ENCODE measurements at regions not wholly inside any gene's neighbourhood (a gene's known extent, or its start where the extent isn't known, plus 50 kb on each side); places are given as distances from the start of the nearest gene placed in this dataset.
A peak's percentile ranks its signal among the peaks of the same experiment; 100 is the strongest.

DNA sequence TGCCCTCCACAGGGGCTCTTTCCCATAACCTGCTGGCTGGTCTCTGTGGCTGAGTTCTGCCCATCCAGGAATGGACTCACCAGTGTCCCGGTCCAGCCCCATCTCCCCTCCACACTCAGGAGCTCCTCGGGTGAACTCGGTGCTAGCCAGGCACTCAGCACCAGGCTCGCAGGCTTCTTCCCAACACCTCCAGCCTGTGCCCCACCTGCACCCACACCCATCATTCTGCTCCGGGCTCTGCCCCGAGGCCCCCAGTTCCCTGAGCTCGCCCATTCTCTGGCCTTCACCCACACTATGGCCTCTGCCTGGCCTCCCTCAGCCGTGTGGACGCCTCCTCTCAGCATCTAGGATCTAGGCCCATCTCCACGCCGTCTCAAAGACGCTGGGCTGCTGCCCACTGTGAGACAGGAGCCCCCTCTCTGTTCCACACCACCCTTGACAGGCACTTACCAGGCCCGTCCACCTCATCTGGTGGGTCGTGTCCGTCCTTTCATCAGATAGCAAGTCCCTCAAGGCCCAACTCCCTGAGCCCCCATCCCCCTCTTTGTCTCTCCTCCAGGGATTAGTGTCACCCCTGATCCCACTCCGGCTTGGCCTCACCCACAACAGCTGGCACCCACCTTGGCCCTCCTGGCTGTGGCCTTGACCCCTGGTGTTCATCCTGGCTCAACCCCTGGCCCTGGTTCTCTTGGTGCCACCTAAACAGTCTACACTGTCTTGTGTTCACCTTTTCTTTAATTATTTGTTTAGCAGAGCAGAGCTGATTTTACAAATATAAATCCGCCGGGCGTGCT is 76.0 kb upstream of the FAM20C start:
- no peaks in the 10 kb centered on the region for H3K36me3 ChIP-seq
- H3K27me3 ChIP-seq: no peaks in the 10 kb centered on the region
- H3K9me3 ChIP-seq: no peaks in the 10 kb centered on the region
- no peaks in the 10 kb centered on the region for H3K4me1 ChIP-seq
- intact Hi-C loops (cut with DNase I; ENCODE audit: low total_unique reads): no loop called here
- TF ChIP-seq POLR2AphosphoS5 (IDR thresholded peaks at IDR 0.05) (no peak), POLR2A (IDR thresholded peaks at IDR 0.05) (no peak)
- TF ChIP-seq, protein P1, sequence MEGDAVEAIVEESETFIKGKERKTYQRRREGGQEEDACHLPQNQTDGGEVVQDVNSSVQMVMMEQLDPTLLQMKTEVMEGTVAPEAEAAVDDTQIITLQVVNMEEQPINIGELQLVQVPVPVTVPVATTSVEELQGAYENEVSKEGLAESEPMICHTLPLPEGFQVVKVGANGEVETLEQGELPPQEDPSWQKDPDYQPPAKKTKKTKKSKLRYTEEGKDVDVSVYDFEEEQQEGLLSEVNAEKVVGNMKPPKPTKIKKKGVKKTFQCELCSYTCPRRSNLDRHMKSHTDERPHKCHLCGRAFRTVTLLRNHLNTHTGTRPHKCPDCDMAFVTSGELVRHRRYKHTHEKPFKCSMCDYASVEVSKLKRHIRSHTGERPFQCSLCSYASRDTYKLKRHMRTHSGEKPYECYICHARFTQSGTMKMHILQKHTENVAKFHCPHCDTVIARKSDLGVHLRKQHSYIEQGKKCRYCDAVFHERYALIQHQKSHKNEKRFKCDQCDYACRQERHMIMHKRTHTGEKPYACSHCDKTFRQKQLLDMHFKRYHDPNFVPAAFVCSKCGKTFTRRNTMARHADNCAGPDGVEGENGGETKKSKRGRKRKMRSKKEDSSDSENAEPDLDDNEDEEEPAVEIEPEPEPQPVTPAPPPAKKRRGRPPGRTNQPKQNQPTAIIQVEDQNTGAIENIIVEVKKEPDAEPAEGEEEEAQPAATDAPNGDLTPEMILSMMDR (IDR thresholded peaks at IDR 0.05): no peak
- no peak for DNase-seq (ENCODE audit: low spot score in 2 of 2)
- H3K27ac ChIP-seq: peak overlapping the region; percentile 26 to 73
- H3K4me3 ChIP-seq: no peak overlapping the region

DNA sequence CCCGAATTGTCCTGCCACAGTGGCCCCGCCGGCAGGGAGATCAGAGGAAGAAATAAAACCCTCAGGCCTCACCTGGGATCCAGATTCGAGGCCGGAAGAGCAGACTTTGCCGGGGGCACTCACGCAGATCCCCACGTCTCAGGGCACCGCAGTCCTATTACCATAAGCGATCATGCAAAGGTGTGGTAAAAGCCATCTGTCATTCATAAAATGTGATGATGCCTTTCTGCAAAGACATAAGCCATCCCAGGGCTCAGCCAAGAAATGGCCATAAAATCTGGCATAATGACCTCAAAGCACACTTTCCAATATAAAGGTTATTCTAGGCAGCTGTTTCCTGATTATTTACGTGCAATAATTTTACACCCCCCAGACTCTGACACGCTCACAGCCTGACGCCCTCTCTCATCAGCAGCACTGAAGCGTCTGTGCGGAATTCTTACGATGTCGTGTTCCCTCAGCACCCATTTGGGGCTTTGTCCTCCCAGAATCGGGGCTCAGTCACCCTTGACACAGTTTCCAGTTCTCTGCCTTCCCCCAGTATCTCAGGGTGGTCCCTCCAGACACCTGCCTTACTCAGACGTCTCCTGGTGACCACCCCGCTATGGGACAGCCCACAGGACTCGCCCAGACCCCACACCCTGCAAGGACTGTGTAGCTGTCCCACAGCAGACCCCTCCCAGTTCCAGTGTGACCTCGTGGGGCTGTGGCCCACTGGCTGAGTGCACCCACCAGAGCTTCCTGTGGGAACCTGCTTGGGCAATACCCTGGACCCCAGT is 74.3 kb upstream of the FAM20C start:
- Histone ChIP-seq H3K27me3 (no peaks in the 10 kb centered on the region), H3K9me3 (no peaks in the 10 kb centered on the region), H3K4me3 (no peak overlapping the region), H3K27ac (no peak overlapping the region), H3K36me3 (no peaks in the 10 kb centered on the region), H3K4me1 (no peaks in the 10 kb centered on the region)
- intact Hi-C loops (cut with DNase I; ENCODE audit: low total_unique reads): no loop called here
- no peak for TF ChIP-seq POLR2A (IDR thresholded peaks at IDR 0.05)
- TF ChIP-seq POLR2AphosphoS5 (IDR thresholded peaks at IDR 0.05): no peak
- TF ChIP-seq, protein P1 (IDR thresholded peaks at IDR 0.05): no peak
- no peak for DNase-seq (ENCODE audit: low spot score in 2 of 2)

DNA sequence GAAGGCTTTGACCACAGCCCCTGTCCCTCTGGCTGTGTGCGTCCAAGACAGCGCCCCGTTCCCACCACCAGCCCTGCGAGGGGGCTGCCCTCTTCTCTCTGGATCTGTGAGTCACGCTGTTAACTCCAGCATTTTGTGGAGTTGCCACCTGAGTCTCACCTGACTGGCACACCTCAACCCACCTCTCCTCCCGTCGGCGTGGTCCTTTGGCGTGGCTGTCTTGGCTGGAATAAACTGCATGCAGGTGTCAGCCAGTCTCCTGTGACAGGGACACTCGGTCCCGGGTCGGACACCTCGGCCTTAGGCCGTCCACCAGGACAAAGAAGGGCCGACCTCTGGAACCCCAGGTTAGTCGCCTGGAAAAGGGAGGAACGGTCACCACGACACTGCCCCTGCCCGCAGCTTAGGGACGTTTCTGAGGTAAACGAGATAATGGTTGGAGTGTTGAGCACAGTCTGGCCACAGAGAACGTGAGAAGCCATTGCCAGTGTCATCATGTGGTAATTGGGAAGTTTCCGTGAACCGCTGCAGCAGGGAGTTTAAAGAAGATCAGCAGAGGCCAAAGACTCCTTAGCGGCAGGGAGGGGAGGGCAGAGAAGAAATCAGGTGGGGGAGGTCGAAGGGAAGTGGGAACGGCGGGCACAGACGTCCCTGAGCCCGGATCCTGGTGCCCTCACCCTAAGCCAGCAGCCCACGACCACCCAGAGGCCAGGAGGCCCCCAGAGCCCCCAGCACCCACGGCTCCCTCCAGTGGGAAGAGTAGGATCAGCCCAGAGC is 73.6 kb upstream of the FAM20C start:
- TF ChIP-seq, protein P1 (IDR thresholded peaks at IDR 0.05): no peak
- TF ChIP-seq POLR2A (IDR thresholded peaks at IDR 0.05) (no peak), POLR2AphosphoS5 (IDR thresholded peaks at IDR 0.05) (no peak)
- intact Hi-C loops (cut with DNase I; ENCODE audit: low total_unique reads): no loop called here
- no peak for DNase-seq (ENCODE audit: low spot score in 2 of 2)
- H3K27ac ChIP-seq: peak overlapping the region in 1 of 2 donors; percentile 67
- no peaks in the 10 kb centered on the region for H3K36me3 ChIP-seq
- H3K4me3 ChIP-seq: no peak overlapping the region
- H3K4me1 ChIP-seq: no peaks in the 10 kb centered on the region
- H3K27me3 ChIP-seq: no peaks in the 10 kb centered on the region
- H3K9me3 ChIP-seq: no peaks in the 10 kb centered on the region

DNA sequence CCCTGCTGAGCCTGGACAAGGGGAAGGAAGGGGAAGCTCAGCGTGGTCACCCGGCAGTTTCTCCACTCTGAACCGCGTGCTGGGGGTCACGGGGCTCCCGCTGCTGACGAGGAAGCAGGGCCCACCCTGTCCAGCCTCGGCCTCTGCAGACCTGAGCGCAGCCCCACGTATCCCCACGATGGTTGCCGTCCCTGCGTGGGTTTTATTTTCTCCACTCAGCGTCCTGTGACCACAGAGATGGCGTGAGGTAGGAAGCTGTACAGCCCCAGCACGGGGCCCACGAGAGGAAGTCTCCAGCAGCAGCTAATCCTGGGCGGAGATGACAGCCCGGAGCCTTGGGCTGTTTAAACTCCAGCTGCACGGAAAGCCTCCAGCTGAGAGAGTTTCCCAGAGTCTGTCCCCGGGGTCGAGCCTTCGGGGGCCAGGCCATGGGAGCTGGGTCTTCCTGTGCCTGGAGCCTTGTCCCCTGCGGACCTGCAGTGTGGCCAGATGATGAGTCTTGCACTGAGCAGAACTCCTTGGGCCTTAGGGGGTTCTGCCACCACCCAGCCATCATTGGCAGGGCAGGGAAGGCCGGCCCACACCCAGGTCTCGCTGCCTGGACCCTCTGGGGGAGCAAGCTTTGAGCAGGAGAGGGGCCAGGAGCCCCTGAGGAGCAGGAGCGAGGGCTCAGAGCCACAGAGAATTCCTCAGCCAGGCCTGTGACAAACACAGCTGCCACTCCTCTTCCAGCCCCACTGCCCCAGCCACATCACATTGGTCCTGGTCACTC is 72.8 kb upstream of the FAM20C start:
- H3K9me3 ChIP-seq: no peaks in the 10 kb centered on the region
- H3K36me3 ChIP-seq: no peaks in the 10 kb centered on the region
- H3K4me3 ChIP-seq: no peak overlapping the region
- no peaks in the 10 kb centered on the region for H3K27me3 ChIP-seq
- peak overlapping the region; percentile 0 to 67 for H3K27ac ChIP-seq
- DNase-seq (ENCODE audit: low spot score in 2 of 2): no peak
- TF ChIP-seq POLR2A (IDR thresholded peaks at IDR 0.05): no peak
- TF ChIP-seq POLR2AphosphoS5 (IDR thresholded peaks at IDR 0.05): no peak
- TF ChIP-seq, protein P1 (IDR thresholded peaks at IDR 0.05): no peak
- no peaks in the 10 kb centered on the region for H3K4me1 ChIP-seq
- intact Hi-C loops (cut with DNase I; ENCODE audit: low total_unique reads): loop anchor here (5.0 kb wide), 1 partner anchor 723 kb away; no protein-coding TSS in a partner anchor
